ENCODE measurements at regions not wholly inside any gene's neighbourhood (a gene's known extent, or its start where the extent isn't known, plus 50 kb on each side); places are given as distances from the start of the nearest gene placed in this dataset.
"Not testable (repeated sequence)": the region's sequence is repeated elsewhere in the genome, so short reads cannot be mapped to it uniquely, and the experiment has no call there.

GRCh38 chr4:149183638-149184037, 632.0 kb downstream of the IQCM start:
- no peak overlapping the region for H3K4me3 Mint-ChIP-seq
- DNase-seq, result no peak
- no peaks in the 10 kb centered on the region for H3K4me1 Mint-ChIP-seq
- H3K9me3 ChIP-seq (ENCODE audit: control insufficient read depth, low read length, poor library complexity, severe bottlenecking), result no peaks in the 10 kb centered on the region
- no peaks in the 10 kb centered on the region for H3K27me3 Mint-ChIP-seq
- ATAC-seq, result no peak
- no peaks in the 10 kb centered on the region for H3K36me3 Mint-ChIP-seq (ENCODE audit: low read depth)
- H3K27ac Mint-ChIP-seq, result no peak overlapping the region

- not testable (repeated sequence) for DNase-seq; H3K9me3 ChIP-seq (ENCODE audit: control insufficient read depth, low read length, poor library complexity, severe bottlenecking); H3K36me3 Mint-ChIP-seq (ENCODE audit: low read depth); ATAC-seq; H3K4me3 Mint-ChIP-seq; H3K4me1 Mint-ChIP-seq; H3K27me3 Mint-ChIP-seq; H3K27ac Mint-ChIP-seq
Measured at GRCh38 chr4:149181459-149181858, 634.2 kb downstream of the IQCM start.

GRCh38 chr4:149176039-149176438, 639.6 kb downstream of the IQCM start:
- Mint-ChIP-seq H3K36me3 (ENCODE audit: low read depth) (no peaks in the 10 kb centered on the region), H3K27ac (no peak overlapping the region), H3K4me3 (no peak overlapping the region), H3K27me3 (no peaks in the 10 kb centered on the region), H3K4me1 (no peaks in the 10 kb centered on the region)
- no peaks in the 10 kb centered on the region for H3K9me3 ChIP-seq (ENCODE audit: control insufficient read depth, low read length, poor library complexity, severe bottlenecking)
- ATAC-seq, result peak; percentile 35
- peak in 1 of 3 donors; percentile 5 for DNase-seq

- no peak overlapping the region for H3K27ac Mint-ChIP-seq
- H3K9me3 ChIP-seq (ENCODE audit: control insufficient read depth, low read length, poor library complexity, severe bottlenecking), result no peaks in the 10 kb centered on the region
- H3K4me3 Mint-ChIP-seq, result no peak overlapping the region
Measured at GRCh38 chr4:149175549-149175948, 640.1 kb downstream of the IQCM start.

GRCh38 chr4:149173241-149174013, 642.2 kb downstream of the IQCM start:
- H3K9me3 ChIP-seq (ENCODE audit: control insufficient read depth, low read length, poor library complexity, severe bottlenecking), result no peaks in the 10 kb centered on the region
- no peak overlapping the region for H3K4me3 Mint-ChIP-seq
- ATAC-seq (no peak), DNase-seq (no peak)
- H3K4me1 Mint-ChIP-seq, result no peaks in the 10 kb centered on the region
- peaks cover 14% of the 10 kb centered on the region for H3K27me3 Mint-ChIP-seq
- H3K36me3 Mint-ChIP-seq (ENCODE audit: low read depth), result no peaks in the 10 kb centered on the region
- H3K27ac Mint-ChIP-seq, result no peak overlapping the region

More at GRCh38 chr4:149175549-149175948, 640.1 kb downstream of the IQCM start:
- ATAC-seq, result no peak
- no peak for DNase-seq
- Mint-ChIP-seq H3K36me3 (ENCODE audit: low read depth) (no peaks in the 10 kb centered on the region), H3K27me3 (no peaks in the 10 kb centered on the region), H3K4me1 (no peaks in the 10 kb centered on the region)

GRCh38 chr4:149168645-149169044, 647.0 kb downstream of the IQCM start:
- no peaks in the 10 kb centered on the region for H3K9me3 ChIP-seq (ENCODE audit: control insufficient read depth, low read length, poor library complexity, severe bottlenecking)
- Mint-ChIP-seq H3K27me3 (peaks cover 21% of the 10 kb centered on the region), H3K4me1 (no peaks in the 10 kb centered on the region), H3K36me3 (ENCODE audit: low read depth) (no peaks in the 10 kb centered on the region), H3K27ac (no peak overlapping the region), H3K4me3 (no peak overlapping the region)
- ATAC-seq, result no peak
- no peak for DNase-seq

- no peaks in the 10 kb centered on the region for H3K36me3 Mint-ChIP-seq (ENCODE audit: low read depth)
- H3K27me3 Mint-ChIP-seq, result peaks cover 21% of the 10 kb centered on the region
- ATAC-seq, result no peak
- no peak overlapping the region for H3K27ac Mint-ChIP-seq
- no peak overlapping the region for H3K4me3 Mint-ChIP-seq
- no peaks in the 10 kb centered on the region for H3K4me1 Mint-ChIP-seq
- DNase-seq, result no peak
- H3K9me3 ChIP-seq (ENCODE audit: control insufficient read depth, low read length, poor library complexity, severe bottlenecking), result no peaks in the 10 kb centered on the region
Measured at GRCh38 chr4:149166876-149167275, 648.8 kb downstream of the IQCM start.

- Mint-ChIP-seq H3K27me3 (peaks cover 21% of the 10 kb centered on the region), H3K36me3 (ENCODE audit: low read depth) (no peaks in the 10 kb centered on the region), H3K4me1 (no peaks in the 10 kb centered on the region), H3K27ac (no peak overlapping the region), H3K4me3 (no peak overlapping the region)
- ATAC-seq (no peak), DNase-seq (no peak)
- H3K9me3 ChIP-seq (ENCODE audit: control insufficient read depth, low read length, poor library complexity, severe bottlenecking), result no peaks in the 10 kb centered on the region
Measured at GRCh38 chr4:149166365-149166764, 649.3 kb downstream of the IQCM start.

GRCh38 chr4:149164282-149164681, 651.4 kb downstream of the IQCM start:
- DNase-seq (no peak), ATAC-seq (no peak)
- H3K4me1 Mint-ChIP-seq, result no peaks in the 10 kb centered on the region
- no peaks in the 10 kb centered on the region for H3K36me3 Mint-ChIP-seq (ENCODE audit: low read depth)
- H3K27ac Mint-ChIP-seq, result no peak overlapping the region
- no peaks in the 10 kb centered on the region for H3K9me3 ChIP-seq (ENCODE audit: control insufficient read depth, low read length, poor library complexity, severe bottlenecking)
- peaks cover 16% of the 10 kb centered on the region for H3K27me3 Mint-ChIP-seq
- no peak overlapping the region for H3K4me3 Mint-ChIP-seq

GRCh38 chr4:149161247-149161646, 654.4 kb downstream of the IQCM start:
- no peak overlapping the region for H3K4me3 Mint-ChIP-seq
- ATAC-seq, result no peak
- no peaks in the 10 kb centered on the region for H3K36me3 Mint-ChIP-seq (ENCODE audit: low read depth)
- DNase-seq, result no peak
- peaks cover 6% of the 10 kb centered on the region for H3K27me3 Mint-ChIP-seq
- H3K27ac Mint-ChIP-seq, result no peak overlapping the region
- H3K9me3 ChIP-seq (ENCODE audit: control insufficient read depth, low read length, poor library complexity, severe bottlenecking), result no peaks in the 10 kb centered on the region
- H3K4me1 Mint-ChIP-seq, result no peaks in the 10 kb centered on the region

GRCh38 chr4:149160370-149160769, 655.3 kb downstream of the IQCM start:
- peaks cover 6% of the 10 kb centered on the region for H3K27me3 Mint-ChIP-seq

GRCh38 chr4:149158817-149159216, 656.8 kb downstream of the IQCM start:
- no peaks in the 10 kb centered on the region for H3K4me1 Mint-ChIP-seq
- H3K27me3 Mint-ChIP-seq, result peaks cover under 1% of the 10 kb centered on the region
- H3K9me3 ChIP-seq (ENCODE audit: control insufficient read depth, low read length, poor library complexity, severe bottlenecking), result no peaks in the 10 kb centered on the region
- H3K4me3 Mint-ChIP-seq, result no peak overlapping the region
- H3K36me3 Mint-ChIP-seq (ENCODE audit: low read depth), result no peaks in the 10 kb centered on the region
- DNase-seq (no peak), ATAC-seq (no peak)
- H3K27ac Mint-ChIP-seq, result no peak overlapping the region

More at GRCh38 chr4:149160370-149160769, 655.3 kb downstream of the IQCM start:
- DNase-seq (no peak), ATAC-seq (no peak)
- no peaks in the 10 kb centered on the region for H3K9me3 ChIP-seq (ENCODE audit: control insufficient read depth, low read length, poor library complexity, severe bottlenecking)
- H3K36me3 Mint-ChIP-seq (ENCODE audit: low read depth), result no peaks in the 10 kb centered on the region
- H3K27ac Mint-ChIP-seq, result no peak overlapping the region
- H3K4me3 Mint-ChIP-seq, result no peak overlapping the region
- no peaks in the 10 kb centered on the region for H3K4me1 Mint-ChIP-seq

- ATAC-seq, result no peak
- no peak overlapping the region for H3K4me3 Mint-ChIP-seq
- H3K27me3 Mint-ChIP-seq, result peaks cover 15% of the 10 kb centered on the region
- no peaks in the 10 kb centered on the region for H3K4me1 Mint-ChIP-seq
- H3K27ac Mint-ChIP-seq, result no peak overlapping the region
- DNase-seq, result no peak
- H3K9me3 ChIP-seq (ENCODE audit: control insufficient read depth, low read length, poor library complexity, severe bottlenecking), result no peaks in the 10 kb centered on the region
- no peaks in the 10 kb centered on the region for H3K36me3 Mint-ChIP-seq (ENCODE audit: low read depth)
Measured at GRCh38 chr4:149145803-149146202, 669.8 kb downstream of the IQCM start.

- Mint-ChIP-seq H3K4me3 (no peak overlapping the region), H3K4me1 (no peaks in the 10 kb centered on the region), H3K27me3 (peaks cover 15% of the 10 kb centered on the region), H3K36me3 (ENCODE audit: low read depth) (no peaks in the 10 kb centered on the region), H3K27ac (no peak overlapping the region)
- H3K9me3 ChIP-seq (ENCODE audit: control insufficient read depth, low read length, poor library complexity, severe bottlenecking), result no peaks in the 10 kb centered on the region
- DNase-seq, result no peak
- ATAC-seq, result no peak
Measured at GRCh38 chr4:149144060-149144459, 671.6 kb downstream of the IQCM start.

All from T-helper 17 cell (primary cell).